Skin of body (tissue), 1 donor: ENCODE measurements at regions not wholly inside any gene's neighbourhood (a gene's known extent, or its start where the extent isn't known, plus 50 kb on each side); places are given as distances from the start of the nearest gene placed in this dataset.
A peak's percentile ranks its signal among the peaks of the same experiment; 100 is the strongest.

Source experiments
- DNase-seq: peaks from one replicate; lab custom pipeline; 2025; lab: John Stamatoyannopoulos, UW

GRCh38 chr15:35320158-35320780 is 225.7 kb downstream of the DPH6 start:
- DNase-seq: no peak

- no peak for DNase-seq
Observed at GRCh38 chr15:35319354-35319753, 226.6 kb downstream of the DPH6 start.

- DNase-seq: no peak
Observed at GRCh38 chr15:35317217-35317616, 228.7 kb downstream of the DPH6 start.

- DNase-seq: no peak
Observed at GRCh38 chr15:35312344-35312743, 227.2 kb upstream of the NANOGP8 start.

GRCh38 chr15:35311615-35312014 is 226.5 kb upstream of the NANOGP8 start:
- DNase-seq: no peak

GRCh38 chr15:35309886-35310285 is 224.8 kb upstream of the NANOGP8 start:
- DNase-seq: no peak

- DNase-seq: peak; percentile 96
Observed at GRCh38 chr15:35308802-35309201, 223.7 kb upstream of the NANOGP8 start.

GRCh38 chr15:35307676-35308075 is 222.6 kb upstream of the NANOGP8 start:
- DNase-seq: no peak

- no peak for DNase-seq
Observed at GRCh38 chr15:35307026-35307425, 221.9 kb upstream of the NANOGP8 start.

GRCh38 chr15:35306361-35306981 is 221.4 kb upstream of the NANOGP8 start:
- no peak for DNase-seq

- DNase-seq: peak; percentile 70
Observed at GRCh38 chr15:35305946-35306345, 220.9 kb upstream of the NANOGP8 start.

- no peak for DNase-seq
Observed at GRCh38 chr15:35305031-35305550, 220.0 kb upstream of the NANOGP8 start.

- DNase-seq: no peak
Observed at GRCh38 chr15:35304389-35304788, 219.3 kb upstream of the NANOGP8 start.

GRCh38 chr15:35302334-35302733 is 217.2 kb upstream of the NANOGP8 start:
- no peak for DNase-seq

GRCh38 chr15:35301088-35301487 is 216.0 kb upstream of the NANOGP8 start:
- DNase-seq: no peak

GRCh38 chr15:35299059-35299735 is 214.1 kb upstream of the NANOGP8 start:
- DNase-seq: no peak

GRCh38 chr15:35298509-35298908 is 213.4 kb upstream of the NANOGP8 start:
- DNase-seq: no peak

- DNase-seq: no peak
Observed at GRCh38 chr15:35293353-35294130, 208.4 kb upstream of the NANOGP8 start.

- no peak for DNase-seq
Observed at GRCh38 chr15:35290301-35290721, 205.2 kb upstream of the NANOGP8 start.

GRCh38 chr15:35289024-35289617 is 204.0 kb upstream of the NANOGP8 start:
- peak; percentile 86 for DNase-seq

GRCh38 chr15:35288580-35288979 is 203.5 kb upstream of the NANOGP8 start:
- DNase-seq: no peak
